ENCODE measurements at regions not wholly inside any gene's neighbourhood (a gene's known extent, or its start where the extent isn't known, plus 50 kb on each side); places are given as distances from the start of the nearest gene placed in this dataset.

GRCh38 chr5:6011199-6011598 lies 367.1 kb downstream of the MED10 start:
- peaks cover 24 to 28% of the 10 kb centered on the region in 2 experiments for H3K9me3 Mint-ChIP-seq
- DNase-seq, result no peak
- Histone ChIP-seq H3K27ac (ENCODE audit: insufficient read length, low read depth, low read length) (no peak overlapping the region), H4K5ac (ENCODE audit: insufficient read length, low read depth, low read length) (no peak overlapping the region), H3K4ac (ENCODE audit: low read depth, low read length) (no peak overlapping the region), H2BK12ac (ENCODE audit: insufficient read length, low read depth, low read length) (no peak overlapping the region), H4K20me1 (ENCODE audit: control insufficient read depth, insufficient read depth, insufficient read length) (no peaks in the 10 kb centered on the region), H3K27me3 (ENCODE audit: insufficient read depth, low read length) (no peaks in the 10 kb centered on the region), H3K79me1 (ENCODE audit: insufficient read depth, low read depth, low read length, poor library complexity, severe bottlenecking) (no peaks in the 10 kb centered on the region), H2BK120ac (ENCODE audit: low read depth, low read length, poor library complexity, severe bottlenecking) (no peak overlapping the region), H2BK20ac (ENCODE audit: low read depth, low read length, poor library complexity, severe bottlenecking) (no peak overlapping the region), H3K23ac (ENCODE audit: insufficient read length, low read depth, low read length) (no peak overlapping the region), H3T11ph (ENCODE audit: low read length) (no peak overlapping the region), H3K14ac (ENCODE audit: insufficient read depth, low read length) (no peak overlapping the region), H3K4me2 (ENCODE audit: insufficient read depth, insufficient read length, low read length) (no peak overlapping the region), H3K56ac (ENCODE audit: insufficient read length, low read depth, low read length) (no peak overlapping the region), H3K79me2 (ENCODE audit: insufficient read depth, low read length) (no peaks in the 10 kb centered on the region), H3K9me3 (ENCODE audit: control insufficient read depth, low read depth, low read length) (no peaks in the 10 kb centered on the region), H3K4me1 (ENCODE audit: insufficient read depth, low read length) (no peaks in the 10 kb centered on the region), H2BK15ac (ENCODE audit: low read depth, low read length) (no peak overlapping the region), H2AFZ (ENCODE audit: low read length) (no peak overlapping the region), H3K23me2 (ENCODE audit: insufficient read length, low read depth, low read length, poor library complexity, severe bottlenecking) (no peaks in the 10 kb centered on the region), H4K91ac (ENCODE audit: insufficient read length, low read depth, low read length) (no peak overlapping the region), H2AK5ac (ENCODE audit: insufficient read length, low read length) (no peak overlapping the region), H3K9ac (ENCODE audit: extremely low read depth, insufficient read length, low read length) (no peak overlapping the region), H4K8ac (replicated peaks; ENCODE audit: insufficient read length, low read depth, low read length) (no peak overlapping the region), H3K18ac (ENCODE audit: insufficient read length, low read depth, low read length) (no peak overlapping the region), H2BK5ac (ENCODE audit: insufficient read length, low read length) (no peak overlapping the region)
- no peak overlapping the region for H3K4me3 Mint-ChIP-seq
- no peaks in the 10 kb centered on the region; the same call in 1 of the 2 replicates for H3K27me3 Mint-ChIP-seq (ENCODE audit: low read depth)
- no peak overlapping the region for H3K27ac Mint-ChIP-seq
- peaks cover 6 to 19% (median 17%) of the 10 kb centered on the region in 3 experiments for H3K36me3 Mint-ChIP-seq (ENCODE audit: insufficient read depth in 1 of 3, low read depth in 3 of 3)
- H3K4me1 Mint-ChIP-seq, result no peaks in the 10 kb centered on the region
- TF ChIP-seq, protein P1, sequence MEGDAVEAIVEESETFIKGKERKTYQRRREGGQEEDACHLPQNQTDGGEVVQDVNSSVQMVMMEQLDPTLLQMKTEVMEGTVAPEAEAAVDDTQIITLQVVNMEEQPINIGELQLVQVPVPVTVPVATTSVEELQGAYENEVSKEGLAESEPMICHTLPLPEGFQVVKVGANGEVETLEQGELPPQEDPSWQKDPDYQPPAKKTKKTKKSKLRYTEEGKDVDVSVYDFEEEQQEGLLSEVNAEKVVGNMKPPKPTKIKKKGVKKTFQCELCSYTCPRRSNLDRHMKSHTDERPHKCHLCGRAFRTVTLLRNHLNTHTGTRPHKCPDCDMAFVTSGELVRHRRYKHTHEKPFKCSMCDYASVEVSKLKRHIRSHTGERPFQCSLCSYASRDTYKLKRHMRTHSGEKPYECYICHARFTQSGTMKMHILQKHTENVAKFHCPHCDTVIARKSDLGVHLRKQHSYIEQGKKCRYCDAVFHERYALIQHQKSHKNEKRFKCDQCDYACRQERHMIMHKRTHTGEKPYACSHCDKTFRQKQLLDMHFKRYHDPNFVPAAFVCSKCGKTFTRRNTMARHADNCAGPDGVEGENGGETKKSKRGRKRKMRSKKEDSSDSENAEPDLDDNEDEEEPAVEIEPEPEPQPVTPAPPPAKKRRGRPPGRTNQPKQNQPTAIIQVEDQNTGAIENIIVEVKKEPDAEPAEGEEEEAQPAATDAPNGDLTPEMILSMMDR (conservative IDR thresholded peaks at IDR 0.05), result no peak
- WGBS (ENCODE audit: extremely low coverage, insufficient read length, low lambda C conversion rate), result no CpG with 5 or more reads among the region's 1 CpG
